Stimulated activated CD8-positive, alpha-beta memory T cell treated with anti-CD3 and anti-CD28 coated beads, Interleukin-2, amount 100 ng/mL, for 48 hours (primary cell): ENCODE measurements at regions not wholly inside any gene's neighbourhood (a gene's known extent, or its start where the extent isn't known, plus 50 kb on each side); places are given as distances from the start of the nearest gene placed in this dataset.

Experiments
- DNase-seq, 2 donors: peaks; one replicate each; pipeline ENCODE4 v3.0.0-alpha.2; 2020; ENCODE audit warnings: low read depth in 2 of 2

DNA sequence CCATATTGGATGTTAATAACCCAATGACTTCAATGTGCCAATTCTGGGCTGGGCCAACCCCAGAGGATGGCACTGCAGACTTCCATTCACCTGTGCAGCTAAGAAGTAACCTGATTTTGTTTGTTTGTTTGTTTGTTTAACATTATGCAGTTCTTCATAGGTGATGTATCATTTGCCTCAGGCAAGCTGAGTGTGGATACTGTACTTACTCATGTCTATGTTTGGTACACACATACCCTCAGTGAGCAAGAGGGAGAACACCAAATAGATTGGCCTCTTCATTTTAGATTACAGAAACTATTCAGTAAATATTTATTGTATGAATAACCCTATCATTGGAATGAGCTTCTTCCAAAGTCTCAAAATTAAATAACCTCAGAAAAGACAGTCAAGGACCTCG lies 180.2 kb upstream of the SMC2 start:
- DNase-seq: no peak

DNA sequence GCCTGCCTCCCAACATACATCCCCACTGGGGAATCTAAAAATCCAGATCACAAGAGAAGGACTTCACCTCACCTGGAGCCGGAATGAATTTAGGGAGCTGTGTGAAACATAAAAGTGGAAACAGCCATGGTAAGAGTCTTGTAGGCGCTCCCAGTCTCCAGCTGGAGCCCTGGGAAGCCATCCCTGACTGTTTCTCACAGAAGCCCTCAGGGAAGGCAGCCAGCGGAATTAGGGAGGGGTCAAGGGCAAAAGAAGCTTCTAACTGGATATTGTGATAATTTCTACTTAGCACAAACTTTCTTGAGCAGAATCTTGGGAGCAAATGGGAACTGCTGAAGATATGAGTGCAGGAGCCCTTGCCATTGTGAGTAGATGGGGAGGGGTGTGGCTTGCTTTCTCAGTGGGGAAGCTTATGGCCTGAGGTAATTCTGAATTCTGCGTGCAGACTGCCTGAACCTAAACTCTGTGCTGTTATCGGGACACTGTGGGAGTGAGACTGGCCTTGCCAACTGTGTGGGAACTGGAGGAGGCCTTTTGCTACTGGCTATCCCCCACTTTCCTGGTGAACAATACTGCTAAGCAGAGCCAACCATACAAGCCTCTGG lies 174.4 kb upstream of the SMC2 start:
- DNase-seq: no peak

DNA sequence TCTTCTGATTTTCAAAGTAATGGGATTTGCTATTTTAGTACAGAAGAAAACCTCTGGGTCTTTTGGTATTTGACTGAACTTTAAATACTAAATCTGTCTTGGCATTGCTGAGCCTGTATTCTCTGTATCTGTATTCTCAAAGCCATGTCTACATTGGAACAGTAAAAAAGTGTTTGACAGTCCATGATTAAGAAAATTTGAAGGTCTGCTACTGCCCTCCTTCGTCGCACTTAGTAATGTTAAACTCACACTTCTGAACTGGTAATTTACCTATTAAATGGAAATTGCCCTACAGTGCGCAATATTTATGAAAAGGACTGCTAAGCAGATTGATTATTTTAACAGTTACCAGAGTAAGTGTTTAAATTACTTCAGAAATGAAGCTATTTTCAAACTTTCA lies 165.7 kb upstream of the SMC2 start:
- no peak for DNase-seq

DNA sequence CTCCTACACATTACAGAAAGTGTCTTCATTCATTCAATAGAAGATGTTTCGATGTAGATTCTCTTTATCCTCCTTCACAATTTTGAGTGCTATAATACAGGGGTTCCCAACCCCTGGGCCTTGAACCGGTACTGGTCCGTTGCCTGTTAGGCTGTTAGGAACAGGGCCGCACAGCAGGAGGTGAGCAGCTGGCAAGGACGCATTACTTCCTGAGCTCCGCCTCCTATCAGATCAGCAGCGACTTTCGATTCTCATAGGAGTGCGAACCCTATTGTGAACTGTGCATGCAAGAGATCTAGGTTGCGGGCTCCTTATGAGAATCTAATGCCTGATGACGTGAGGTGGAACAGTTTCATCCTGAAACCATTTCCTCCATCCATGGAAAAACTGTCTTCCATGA lies 153.0 kb upstream of the SMC2 start:
- DNase-seq: no peak

DNA sequence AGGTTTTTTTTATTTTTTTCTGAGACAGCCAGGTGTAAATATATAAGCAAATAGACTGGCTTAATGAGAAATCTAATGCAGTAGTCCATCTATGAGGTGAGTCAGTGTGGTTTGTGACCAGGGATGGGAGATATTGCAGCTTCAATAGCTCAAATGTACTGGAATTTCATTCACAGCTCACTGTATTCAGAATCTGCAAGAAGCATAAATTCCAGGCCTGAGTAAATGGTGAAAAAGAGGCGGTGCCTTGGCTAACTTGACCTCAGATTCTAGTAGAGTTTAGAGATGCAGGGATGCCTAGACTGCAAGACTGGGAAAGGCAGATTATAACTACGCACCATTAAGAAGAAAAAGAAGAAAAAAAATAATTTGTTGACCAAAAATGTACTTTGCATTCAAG lies 151.9 kb upstream of the SMC2 start:
- no peak for DNase-seq

DNA sequence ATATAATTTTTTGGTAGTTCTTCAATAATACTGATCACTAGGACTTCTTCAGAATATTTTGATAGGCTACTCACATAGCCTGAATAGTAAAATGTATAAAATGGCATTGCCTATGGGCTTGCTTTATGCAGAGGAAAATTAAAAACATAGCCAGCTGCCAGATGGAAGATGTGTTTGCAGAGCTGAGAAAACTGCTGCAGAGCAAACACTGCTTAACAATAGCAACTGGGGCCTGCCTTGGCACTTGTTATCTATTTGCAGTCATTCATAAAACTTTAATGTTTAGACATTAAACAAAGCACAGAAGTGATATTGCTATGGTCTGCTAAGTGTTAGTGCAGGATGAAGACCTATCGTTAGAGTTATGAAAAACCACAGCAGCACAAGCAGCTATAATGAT lies 151.5 kb upstream of the SMC2 start:
- DNase-seq: no peak

DNA sequence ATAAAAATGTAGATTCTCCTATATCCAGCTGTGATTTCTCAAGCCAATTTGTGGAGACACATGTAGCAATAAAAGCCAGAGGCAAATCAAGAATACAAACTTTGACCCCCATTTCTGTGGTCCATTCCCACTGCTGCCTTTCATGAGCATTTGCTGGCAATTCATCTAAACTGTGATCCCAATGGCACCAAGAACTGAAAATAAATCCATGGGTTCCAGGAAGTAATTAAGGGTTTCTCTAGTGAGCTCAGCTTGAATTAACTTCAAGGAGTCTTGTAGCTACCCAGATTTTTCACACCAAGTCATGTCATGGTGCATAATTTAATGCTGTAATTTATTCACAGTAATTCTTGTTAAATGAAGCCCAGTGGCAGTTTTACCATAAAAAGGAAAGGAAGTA lies 145.0 kb upstream of the SMC2 start:
- no peak for DNase-seq

DNA sequence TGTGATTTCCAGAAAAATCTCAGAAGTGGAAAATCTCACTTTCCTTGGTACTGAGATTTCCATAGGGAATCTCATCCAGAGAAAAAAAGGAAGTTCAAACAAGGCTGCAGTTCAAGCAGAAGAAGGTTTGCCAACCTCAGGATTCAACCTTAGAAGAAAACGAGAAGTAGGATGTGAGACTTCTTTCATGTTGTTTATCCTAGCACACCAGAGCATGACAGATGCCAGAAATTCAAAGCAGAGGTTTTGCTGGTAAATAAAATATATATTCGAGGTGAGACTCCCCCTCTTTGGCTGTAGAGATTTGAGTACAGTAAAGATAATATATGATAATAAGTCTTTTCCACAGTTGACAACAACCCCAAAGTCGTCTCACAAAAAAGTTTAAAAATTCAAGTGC lies 116.9 kb upstream of the SMC2 start:
- no peak for DNase-seq

DNA sequence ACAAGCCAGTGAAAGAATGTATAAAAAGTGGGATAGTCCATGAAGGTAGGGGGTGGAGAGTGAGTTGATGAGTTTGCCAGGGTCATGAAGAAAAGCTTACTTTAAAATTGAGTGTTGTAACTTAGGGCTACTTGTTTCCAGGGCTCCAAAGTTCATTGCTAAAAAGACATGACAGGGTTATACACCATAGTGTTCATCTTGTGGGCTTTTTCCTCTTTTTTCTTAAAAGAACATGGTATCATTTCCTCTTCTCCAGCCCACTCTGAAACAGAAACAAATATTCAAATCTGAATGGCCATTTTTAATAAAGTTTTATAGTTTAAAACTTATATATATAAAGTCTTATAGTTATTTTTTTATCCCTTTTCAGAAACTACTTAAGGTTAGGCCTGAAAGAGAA lies 115.7 kb upstream of the SMC2 start:
- DNase-seq: no peak

DNA sequence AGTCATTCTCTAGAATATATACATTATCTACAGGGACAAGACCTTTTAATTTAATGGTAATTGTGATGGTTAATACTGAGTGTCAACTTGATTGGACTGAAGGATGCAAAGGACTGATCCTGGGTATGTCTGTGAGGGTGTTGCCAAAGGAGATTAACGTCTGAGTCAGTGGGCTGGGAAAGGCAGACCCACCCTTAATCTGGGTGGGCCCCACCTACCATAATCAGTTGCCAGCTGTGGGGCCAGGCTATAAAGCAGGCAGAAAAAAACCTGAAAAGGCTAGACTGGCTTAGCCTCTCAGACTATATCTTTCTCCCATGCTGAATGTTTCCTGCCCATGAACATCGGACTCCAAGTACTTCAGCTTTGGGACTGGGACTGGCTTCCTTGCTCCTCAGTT lies 112.2 kb upstream of the SMC2 start:
- DNase-seq: no peak

DNA sequence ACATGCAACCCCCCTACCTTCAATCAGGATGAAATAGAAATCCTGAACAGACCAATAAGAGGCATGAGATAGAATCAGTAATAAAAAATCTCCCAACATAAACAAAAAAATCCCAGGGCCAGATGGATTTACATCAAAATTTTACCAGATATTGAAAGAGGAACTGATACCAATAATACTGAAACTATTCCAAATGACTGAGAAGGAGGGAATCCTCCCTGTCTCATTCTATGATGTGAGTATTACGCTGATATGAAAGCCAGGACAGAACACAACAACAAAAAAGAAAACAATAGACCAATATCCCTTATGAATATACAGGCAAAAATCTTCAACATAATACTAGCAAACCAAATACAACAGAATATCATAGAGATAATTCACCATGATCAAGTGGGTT lies 109.0 kb upstream of the SMC2 start:
- no peak for DNase-seq

DNA sequence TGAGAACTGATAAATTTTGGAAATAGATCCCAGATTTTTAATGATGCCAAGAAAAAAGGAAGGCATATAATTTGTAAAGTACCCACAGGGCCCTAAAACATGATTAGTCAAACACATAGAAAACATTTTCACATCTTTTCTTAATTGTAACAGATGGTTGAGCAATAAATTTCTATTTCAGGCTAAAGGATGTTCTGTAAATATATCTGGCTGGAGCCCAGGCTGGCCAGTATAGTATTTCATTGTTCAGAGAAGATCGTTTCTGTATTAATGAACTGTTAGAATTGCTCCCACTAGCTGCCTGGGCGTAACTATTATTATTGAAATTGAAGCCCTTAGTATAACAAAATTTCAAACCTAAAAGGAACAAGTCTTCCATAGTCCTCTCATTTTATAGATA lies 105.3 kb upstream of the SMC2 start:
- no peak for DNase-seq

DNA sequence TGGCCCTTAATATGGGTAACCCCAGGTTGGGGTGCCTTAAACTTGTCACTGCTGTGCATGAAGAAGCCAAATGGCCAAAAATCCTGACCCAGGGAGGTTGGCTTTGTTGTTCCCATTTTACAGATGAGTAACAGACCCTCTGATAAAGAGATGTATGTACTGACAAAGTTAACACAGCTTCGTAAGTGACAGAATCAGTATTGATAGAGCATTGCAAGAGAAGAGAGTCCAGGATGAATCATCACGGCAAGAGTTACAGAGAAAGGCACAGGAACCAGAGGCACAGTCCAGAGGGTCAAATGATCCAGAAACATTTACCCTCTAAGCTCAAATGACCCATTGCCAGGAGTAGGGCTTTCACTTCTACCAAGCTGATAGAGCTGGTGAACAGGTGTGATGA lies 103.8 kb upstream of the SMC2 start:
- no peak for DNase-seq

DNA sequence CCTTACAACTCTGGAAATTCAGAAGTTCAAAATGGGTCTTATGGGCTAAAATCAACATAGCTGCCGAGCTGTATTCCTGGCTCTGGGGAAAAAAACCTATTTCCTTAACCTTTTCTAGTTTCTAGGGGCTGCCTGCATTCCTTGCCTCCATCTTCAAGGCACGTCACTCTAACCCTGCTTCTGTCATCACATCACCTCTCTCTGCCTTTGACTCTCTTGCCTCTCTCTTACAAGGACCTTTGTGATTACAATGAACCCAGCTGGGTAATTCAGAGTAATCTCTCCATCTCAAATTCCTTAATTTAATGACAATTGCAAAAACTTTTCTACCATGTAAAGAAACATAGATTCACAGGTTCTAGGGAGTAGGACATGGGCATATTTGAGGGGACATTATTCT lies 103.1 kb upstream of the SMC2 start:
- no peak for DNase-seq

DNA sequence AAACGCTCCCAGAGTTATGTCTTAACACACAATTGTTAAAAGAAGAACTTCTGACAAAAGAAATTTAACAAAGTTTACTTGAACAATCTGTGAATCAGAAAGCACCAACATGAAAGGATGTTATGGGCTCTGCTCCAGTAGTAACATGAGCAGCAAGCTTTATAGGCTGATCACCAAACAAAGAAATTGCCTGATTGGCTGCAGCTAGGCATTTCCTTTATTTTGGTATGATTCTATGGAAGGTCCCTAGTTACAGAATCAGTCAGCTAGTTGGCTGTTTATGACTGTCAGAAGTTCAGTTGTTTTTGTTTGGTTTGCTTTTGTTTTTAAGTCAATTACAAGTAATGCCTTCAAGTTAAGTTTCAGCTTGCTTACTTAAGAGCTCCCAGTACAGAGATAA lies 102.4 kb upstream of the SMC2 start:
- no peak for DNase-seq

DNA sequence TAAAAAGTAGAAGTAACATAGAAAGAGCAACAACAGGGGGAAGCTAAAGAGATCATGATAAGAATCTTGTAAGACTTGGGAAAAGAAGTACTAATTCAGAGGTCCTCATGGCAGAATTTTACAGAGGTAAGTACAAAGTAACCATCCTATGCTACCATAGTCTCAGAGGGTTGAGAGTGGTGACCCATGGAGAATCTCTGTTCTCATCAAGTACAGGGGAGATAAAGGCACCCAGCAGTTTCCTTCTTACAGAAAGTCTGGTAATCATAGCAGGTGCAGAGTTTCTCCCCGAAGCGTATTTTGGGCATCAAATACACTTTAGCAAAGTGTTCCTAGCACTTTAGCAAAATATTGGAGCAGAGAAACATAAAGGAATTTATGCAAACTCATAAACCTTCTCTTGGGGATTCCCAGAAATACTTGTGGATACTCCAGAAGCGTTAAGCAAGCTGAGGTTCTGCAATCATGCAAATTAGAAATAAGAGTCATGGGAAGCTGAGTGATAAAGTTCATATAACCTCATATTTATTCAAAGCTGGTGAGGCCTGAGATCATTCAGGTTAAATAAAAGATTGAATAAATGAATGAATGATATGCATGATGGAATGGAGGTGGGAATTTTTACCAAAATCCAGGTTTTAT lies 101.0 kb upstream of the SMC2 start:
- DNase-seq: no peak

DNA sequence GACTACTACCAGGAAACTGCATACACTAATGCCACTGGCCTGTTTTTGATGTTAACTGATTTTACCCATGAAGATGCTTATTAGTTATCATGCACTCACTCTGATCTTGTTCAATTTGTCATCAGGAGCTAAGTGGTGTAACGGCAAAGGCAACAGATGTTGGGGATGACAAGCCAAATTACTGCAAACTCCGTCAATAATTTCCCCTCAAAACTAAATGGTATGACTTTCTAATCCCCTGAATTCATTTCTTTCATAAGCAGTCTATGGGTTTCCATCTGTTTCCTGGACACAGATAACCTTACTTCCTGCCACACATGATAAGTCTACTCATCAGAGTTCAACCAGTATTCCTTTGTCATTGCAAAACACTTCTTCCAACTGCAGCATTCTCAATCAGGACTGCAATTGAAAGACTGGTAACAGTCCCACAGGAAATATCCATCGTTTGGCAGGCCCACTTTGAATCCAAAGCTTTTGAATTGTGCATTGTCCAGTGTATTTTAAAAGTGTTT lies 96.2 kb upstream of the SMC2 start:
- DNase-seq: no peak

DNA sequence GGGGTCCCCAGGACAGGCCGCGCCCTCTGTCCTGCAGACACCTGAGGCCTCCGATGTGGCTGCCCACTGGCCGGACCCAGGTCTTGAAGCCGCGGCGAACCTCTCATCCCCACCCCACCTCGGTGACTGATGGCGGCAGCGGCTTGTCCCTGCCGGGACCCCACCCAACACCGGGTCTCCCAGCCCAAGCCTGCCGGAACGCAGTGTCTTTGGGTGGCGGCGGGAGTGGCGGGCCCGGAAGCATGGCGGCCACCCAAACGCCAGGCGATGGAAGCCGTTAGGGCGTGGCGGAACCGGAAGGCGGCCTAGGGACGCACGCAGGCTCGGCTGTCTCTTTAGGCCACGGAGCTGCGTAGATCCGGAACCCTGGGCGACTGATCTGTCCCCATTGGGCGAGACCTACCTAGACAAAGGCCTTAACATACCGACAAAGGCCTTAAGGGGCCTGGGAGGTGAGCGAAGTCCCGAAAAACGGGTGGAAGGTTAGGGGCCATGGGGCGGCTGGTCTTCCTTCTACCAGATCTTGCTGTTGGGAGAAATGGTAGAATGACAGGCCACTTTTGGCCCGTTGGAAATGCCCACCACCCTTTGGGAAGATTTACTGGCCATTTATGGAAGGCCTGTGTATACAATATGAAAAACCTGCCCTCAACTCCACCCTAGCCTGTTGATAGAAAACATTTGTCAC lies 94.6 kb upstream of the SMC2 start:
- DNase-seq: no peak

DNA sequence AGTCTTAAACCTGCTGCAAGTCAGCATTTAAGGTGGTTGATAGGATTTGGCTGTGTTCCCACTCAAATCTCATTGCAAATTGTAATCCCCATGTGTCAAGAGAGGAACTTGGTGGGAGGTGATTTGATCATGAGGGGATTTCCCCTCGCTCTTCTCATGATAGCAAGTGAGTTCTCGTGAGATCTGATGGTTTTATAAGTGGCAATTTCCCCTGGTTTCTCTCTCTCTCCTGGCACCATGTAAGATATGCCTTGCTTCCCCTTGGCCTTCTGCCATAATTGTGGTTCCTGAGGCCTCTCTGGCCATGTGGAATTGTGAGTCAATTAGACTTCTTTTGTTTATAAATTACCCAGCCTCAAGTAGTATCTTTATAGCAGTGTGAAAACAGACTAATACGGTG lies 84.3 kb upstream of the SMC2 start:
- no peak for DNase-seq

DNA sequence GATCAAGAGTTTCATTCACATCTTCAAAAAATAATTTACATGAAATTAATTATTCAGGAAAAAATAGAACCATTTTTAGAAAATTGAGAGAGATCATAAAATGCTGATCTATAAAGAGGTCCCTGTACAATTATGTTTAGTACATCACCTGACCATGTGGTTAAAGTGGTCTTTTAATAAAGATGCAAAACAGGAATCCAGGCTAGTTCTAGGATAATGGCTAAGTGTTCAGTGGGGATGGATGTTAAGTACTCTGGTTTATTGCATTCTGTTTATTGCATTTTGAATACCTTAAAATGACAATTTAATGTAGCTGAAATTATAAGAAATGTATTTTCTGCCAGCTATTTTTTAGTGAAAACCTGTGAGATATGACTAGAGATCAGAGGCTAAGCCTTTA lies 72.0 kb upstream of the SMC2 start:
- DNase-seq: no peak

DNA sequence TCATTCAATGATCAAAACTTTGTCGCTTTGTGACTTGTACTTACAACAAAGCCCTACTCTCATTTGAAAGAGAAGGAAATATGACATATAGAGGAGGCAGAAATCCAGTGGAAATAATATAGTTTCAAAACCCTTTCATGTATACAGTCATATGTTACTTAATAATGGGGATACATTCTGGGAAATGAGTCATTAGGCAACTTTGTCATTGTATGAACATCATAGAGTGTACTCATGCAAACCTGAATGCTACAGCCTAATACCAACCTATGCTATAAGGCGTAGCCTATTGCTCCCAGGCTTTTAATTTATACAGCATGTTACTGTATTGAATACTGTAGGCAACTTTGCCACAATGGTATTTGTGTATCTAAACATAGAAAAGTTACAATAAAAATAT lies 69.0 kb upstream of the SMC2 start:
- no peak for DNase-seq

DNA sequence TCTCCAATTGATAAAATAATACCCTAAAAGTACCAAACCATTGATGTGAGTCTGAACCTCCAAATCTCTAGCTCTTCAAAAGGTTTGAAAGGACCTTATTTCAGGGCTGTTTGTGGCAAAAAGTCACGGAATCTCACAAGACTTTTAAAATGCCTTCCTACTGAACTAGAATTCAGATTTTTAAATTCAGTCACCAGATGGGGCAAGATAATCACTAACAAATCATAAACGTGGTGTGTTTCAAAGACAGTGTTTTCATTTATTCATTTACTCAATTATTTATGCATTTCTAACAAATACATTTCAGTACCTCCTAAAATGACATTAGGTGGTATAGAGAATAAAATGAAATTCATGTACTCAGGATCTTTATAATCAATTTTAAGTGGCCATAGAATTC lies 68.2 kb upstream of the SMC2 start:
- no peak for DNase-seq

DNA sequence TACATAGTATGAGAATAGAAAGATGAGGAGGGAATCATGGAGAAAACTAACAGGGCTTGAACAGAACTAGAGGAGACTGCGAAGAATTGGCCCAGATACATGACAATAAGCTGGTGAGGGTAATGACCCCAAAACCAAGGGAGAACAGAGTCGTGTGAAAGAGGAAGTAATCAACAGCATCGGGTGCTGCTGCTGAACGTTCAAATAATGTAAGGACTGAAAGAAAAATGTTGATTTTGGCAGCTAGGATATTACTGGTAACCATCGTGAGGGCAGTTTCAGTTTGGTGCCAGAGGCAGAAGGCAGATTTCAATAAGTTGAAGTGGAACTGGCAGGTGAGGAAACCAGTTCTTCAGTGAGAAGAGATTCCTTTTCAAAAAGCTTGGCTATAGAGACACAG lies 66.8 kb upstream of the SMC2 start:
- no peak for DNase-seq

DNA sequence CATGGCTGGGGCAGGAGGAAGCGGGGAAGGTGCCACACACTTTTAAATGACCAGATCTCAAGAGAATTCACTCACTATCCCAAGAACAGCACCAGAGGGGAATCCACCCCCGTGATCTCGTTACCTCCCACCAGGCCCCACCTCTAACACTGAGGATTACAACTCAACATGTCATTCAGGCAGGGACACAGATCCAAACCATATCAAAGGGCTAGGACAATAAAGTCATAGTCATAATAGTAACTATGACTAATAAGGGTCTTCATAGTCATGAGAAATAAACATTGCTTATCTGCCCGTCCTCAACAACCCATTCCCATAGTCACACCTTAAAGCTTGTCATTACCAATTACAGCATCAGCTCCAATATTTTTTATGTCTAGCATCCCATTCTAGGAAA lies 65.3 kb upstream of the SMC2 start:
- no peak for DNase-seq
